ENCODE measurements at regions not wholly inside any gene's neighbourhood (a gene's known extent, or its start where the extent isn't known, plus 50 kb on each side); places are given as distances from the start of the nearest gene placed in this dataset.

GRCh38 chr4:107131295-107131694, 95.2 kb upstream of the DKK2 start:
- H3K4me3 ChIP-seq, result no peak overlapping the region
- TF ChIP-seq CTCF (IDR thresholded peaks at IDR 0.05) (no peak), POLR2AphosphoS5 (IDR thresholded peaks at IDR 0.05) (no peak), POLR2A (IDR thresholded peaks at IDR 0.05) (no peak), EP300 (IDR thresholded peaks at IDR 0.05) (no peak)
- intact Hi-C loops (cut with DNase I), result no loop called here
- no peaks in the 10 kb centered on the region for H3K36me3 ChIP-seq
- no peak for DNase-seq
- no peak overlapping the region for H3K27ac ChIP-seq
- no peaks in the 10 kb centered on the region for H3K27me3 ChIP-seq
- H3K4me1 ChIP-seq, result peaks cover 0 to 13% (median 2%) of the 10 kb centered on the region in 4 donors
- 88% methylated on average over 1 of the region's 1 CpG for WGBS, 2 donors
- H3K9me3 ChIP-seq, result no peaks in the 10 kb centered on the region

GRCh38 chr4:107130157-107130556, 94.0 kb upstream of the DKK2 start:
- no peaks in the 10 kb centered on the region for H3K9me3 ChIP-seq
- H3K4me1 ChIP-seq, result peaks cover 0 to 15% (median 6%) of the 10 kb centered on the region in 4 donors
- intact Hi-C loops (cut with DNase I), result no loop called here
- WGBS, 2 donors, result 60 to 76% methylated on average over 3 of the region's 3 CpGs
- no peaks in the 10 kb centered on the region for H3K36me3 ChIP-seq
- TF ChIP-seq POLR2A (IDR thresholded peaks at IDR 0.05) (no peak), EP300 (IDR thresholded peaks at IDR 0.05) (no peak), CTCF (IDR thresholded peaks at IDR 0.05) (no peak), POLR2AphosphoS5 (IDR thresholded peaks at IDR 0.05) (no peak)
- H3K27ac ChIP-seq, result no peak overlapping the region
- DNase-seq, result no peak
- no peaks in the 10 kb centered on the region for H3K27me3 ChIP-seq
- H3K4me3 ChIP-seq, result no peak overlapping the region

GRCh38 chr4:107129611-107130010, 93.5 kb upstream of the DKK2 start:
- no peaks in the 10 kb centered on the region for H3K27me3 ChIP-seq
- TF ChIP-seq CTCF (IDR thresholded peaks at IDR 0.05), result no peak
- no peak for TF ChIP-seq POLR2AphosphoS5 (IDR thresholded peaks at IDR 0.05)
- no peak for TF ChIP-seq POLR2A (IDR thresholded peaks at IDR 0.05)
- TF ChIP-seq EP300 (IDR thresholded peaks at IDR 0.05), result no peak
- no peaks in the 10 kb centered on the region for H3K9me3 ChIP-seq
- no peak overlapping the region for H3K4me3 ChIP-seq
- no peaks in the 10 kb centered on the region for H3K36me3 ChIP-seq
- intact Hi-C loops (cut with DNase I), result no loop called here
- H3K27ac ChIP-seq, result no peak overlapping the region
- no peak for DNase-seq
- peaks cover 0 to 20% (median 6%) of the 10 kb centered on the region in 4 donors for H3K4me1 ChIP-seq
- 77 to 92% methylated on average over 1 of the region's 1 CpG for WGBS, 2 donors

GRCh38 chr4:107129076-107129475, 93.0 kb upstream of the DKK2 start:
- Histone ChIP-seq H3K9me3 (no peaks in the 10 kb centered on the region), H3K27ac (no peak overlapping the region), H3K36me3 (no peaks in the 10 kb centered on the region), H3K4me3 (no peak overlapping the region), H3K4me1 (peaks cover 0 to 20% (median 6%) of the 10 kb centered on the region in 4 donors), H3K27me3 (no peaks in the 10 kb centered on the region)
- intact Hi-C loops (cut with DNase I), result no loop called here
- no peak for DNase-seq
- no peak for TF ChIP-seq POLR2A (IDR thresholded peaks at IDR 0.05)
- TF ChIP-seq EP300 (IDR thresholded peaks at IDR 0.05), result no peak
- no peak for TF ChIP-seq CTCF (IDR thresholded peaks at IDR 0.05)
- TF ChIP-seq POLR2AphosphoS5 (IDR thresholded peaks at IDR 0.05), result no peak
- WGBS, 2 donors, result 53 to 58% methylated on average over 2 of the region's 2 CpGs

- no peak for TF ChIP-seq CTCF (IDR thresholded peaks at IDR 0.05)
- TF ChIP-seq EP300 (IDR thresholded peaks at IDR 0.05), result no peak
- no peak for TF ChIP-seq POLR2AphosphoS5 (IDR thresholded peaks at IDR 0.05)
- no peak for TF ChIP-seq POLR2A (IDR thresholded peaks at IDR 0.05)
- WGBS, 2 donors, result 51 to 74% methylated on average over 2 of the region's 2 CpGs
- Histone ChIP-seq H3K36me3 (no peaks in the 10 kb centered on the region), H3K4me3 (no peak overlapping the region), H3K27ac (no peak overlapping the region), H3K4me1 (peaks cover 0 to 20% (median 6%) of the 10 kb centered on the region in 4 donors), H3K27me3 (no peaks in the 10 kb centered on the region), H3K9me3 (no peaks in the 10 kb centered on the region)
- intact Hi-C loops (cut with DNase I), result no loop called here
- DNase-seq, result no peak
Measured at GRCh38 chr4:107128116-107128515, 92.0 kb upstream of the DKK2 start.
